Upper lobe of right lung (tissue), 1 donor: ENCODE measurements at regions not wholly inside any gene's neighbourhood (a gene's known extent, or its start where the extent isn't known, plus 50 kb on each side); places are given as distances from the start of the nearest gene placed in this dataset.

Experiments
- ATAC-seq: fragments of 200-7000 bp; cut with Tn5 transposase; one replicate; pipeline ENCODE4 v1.9.1; 2020; ENCODE audit warnings: mild to moderate bottlenecking, moderate library complexity
- DNase-seq: peaks from one replicate; pipeline ENCODE4 v3.0.0-alpha.2; 2020
- H3K27ac ChIP-seq: fragments of 200-600 bp; one replicate; pipeline ENCODE4 v1.8.0; 2022
- H3K27me3 ChIP-seq: fragments of 200-600 bp; one replicate; pipeline ENCODE4 v1.8.0; 2022; ENCODE audit warnings: mild to moderate bottlenecking
- H3K36me3 ChIP-seq: fragments of 200-600 bp; one replicate; pipeline ENCODE4 v1.8.0; 2022
- H3K4me1 ChIP-seq: fragments of 200-600 bp; one replicate; pipeline ENCODE4 v1.8.0; 2022
- H3K4me3 ChIP-seq: fragments of 200-600 bp; one replicate; pipeline ENCODE4 v1.8.0; 2022; ENCODE audit warnings: mild to moderate bottlenecking
- H3K9me3 ChIP-seq: fragments of 200-600 bp; one replicate; pipeline ENCODE4 v1.8.0; 2022
- intact Hi-C: fragments of 100-400 bp; cut with DNase I; formaldehyde crosslinking; loops from one replicate; pipeline ENCODE4 v1.11.0; 2022
- TF ChIP-seq, protein P1 (sequence below): fragments of 200-600 bp; IDR thresholded peaks from one replicate; pipeline ENCODE4 v1.8.0; 2022; ENCODE audit warnings: antibody characterized with exemption
- donor health status: DM: no; HTN: yes; CAD: no; lungs with severe emphysema.

DNA sequence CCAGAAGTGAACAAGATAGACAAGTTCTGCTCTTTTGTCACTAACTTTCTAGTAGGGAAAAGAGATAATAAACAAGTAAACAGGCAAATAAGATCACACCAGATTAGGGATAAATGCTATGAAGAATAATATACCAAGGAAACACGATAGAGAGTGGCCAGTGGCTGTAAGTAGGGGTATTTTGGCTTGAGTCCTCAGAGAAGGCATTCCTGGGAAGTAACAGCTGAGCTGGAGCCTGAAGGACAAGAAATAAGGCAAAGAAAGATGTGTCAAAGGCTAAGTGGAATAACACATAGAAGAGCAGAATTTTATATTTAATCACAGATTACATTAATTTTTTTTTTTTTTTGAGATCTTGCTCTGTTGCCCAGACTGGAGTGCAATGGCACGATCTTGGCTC lies 366.2 kb downstream of the ZIC1 start:
- no peak for ATAC-seq
- Histone ChIP-seq H3K9me3 (no peaks in the 10 kb centered on the region), H3K4me3 (no peak overlapping the region), H3K27me3 (no peaks in the 10 kb centered on the region), H3K27ac (no peak overlapping the region), H3K36me3 (no peaks in the 10 kb centered on the region), H3K4me1 (no peaks in the 10 kb centered on the region)
- no peak for DNase-seq
- intact Hi-C loops, result no loop called here
- TF ChIP-seq, protein P1, sequence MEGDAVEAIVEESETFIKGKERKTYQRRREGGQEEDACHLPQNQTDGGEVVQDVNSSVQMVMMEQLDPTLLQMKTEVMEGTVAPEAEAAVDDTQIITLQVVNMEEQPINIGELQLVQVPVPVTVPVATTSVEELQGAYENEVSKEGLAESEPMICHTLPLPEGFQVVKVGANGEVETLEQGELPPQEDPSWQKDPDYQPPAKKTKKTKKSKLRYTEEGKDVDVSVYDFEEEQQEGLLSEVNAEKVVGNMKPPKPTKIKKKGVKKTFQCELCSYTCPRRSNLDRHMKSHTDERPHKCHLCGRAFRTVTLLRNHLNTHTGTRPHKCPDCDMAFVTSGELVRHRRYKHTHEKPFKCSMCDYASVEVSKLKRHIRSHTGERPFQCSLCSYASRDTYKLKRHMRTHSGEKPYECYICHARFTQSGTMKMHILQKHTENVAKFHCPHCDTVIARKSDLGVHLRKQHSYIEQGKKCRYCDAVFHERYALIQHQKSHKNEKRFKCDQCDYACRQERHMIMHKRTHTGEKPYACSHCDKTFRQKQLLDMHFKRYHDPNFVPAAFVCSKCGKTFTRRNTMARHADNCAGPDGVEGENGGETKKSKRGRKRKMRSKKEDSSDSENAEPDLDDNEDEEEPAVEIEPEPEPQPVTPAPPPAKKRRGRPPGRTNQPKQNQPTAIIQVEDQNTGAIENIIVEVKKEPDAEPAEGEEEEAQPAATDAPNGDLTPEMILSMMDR, result no peak

DNA sequence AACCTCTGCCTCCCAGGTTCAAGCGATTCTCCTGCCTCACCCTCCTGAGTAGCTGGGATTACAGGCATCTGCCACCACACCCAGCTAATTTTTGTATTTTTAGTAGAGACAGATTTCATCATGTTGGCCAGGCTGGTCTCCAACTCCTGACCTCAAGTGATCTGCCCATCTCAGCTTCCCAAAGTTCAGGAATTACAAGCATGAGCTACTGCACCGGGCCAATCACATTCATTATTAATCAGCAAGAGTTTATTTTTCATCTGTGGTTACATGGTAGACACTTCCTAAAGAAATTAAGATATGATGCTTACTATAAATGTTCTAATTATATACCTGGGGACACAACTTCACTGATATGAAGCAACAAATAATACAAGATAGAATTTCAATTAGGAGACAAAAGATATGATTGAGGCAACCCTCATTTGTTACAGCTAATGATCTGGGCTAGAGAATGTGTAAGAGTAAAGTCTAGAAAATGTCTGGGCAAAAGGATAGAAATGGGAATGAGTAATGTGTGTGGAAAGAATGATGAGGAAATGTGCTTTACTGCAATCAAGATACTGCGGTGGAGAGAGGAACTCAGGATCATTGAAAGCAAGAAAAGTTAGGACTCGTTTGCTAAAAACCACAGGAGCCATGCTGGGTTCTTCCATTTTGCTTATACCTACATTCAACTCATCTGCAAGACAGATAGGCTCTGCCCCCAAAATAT lies 366.8 kb downstream of the ZIC1 start:
- H3K27me3 ChIP-seq, result no peaks in the 10 kb centered on the region
- no peak overlapping the region for H3K27ac ChIP-seq
- DNase-seq, result no peak
- H3K36me3 ChIP-seq, result no peaks in the 10 kb centered on the region
- TF ChIP-seq, protein P1, result no peak
- intact Hi-C loops, result no loop called here
- no peak for ATAC-seq
- no peak overlapping the region for H3K4me3 ChIP-seq
- no peaks in the 10 kb centered on the region for H3K4me1 ChIP-seq
- H3K9me3 ChIP-seq, result no peaks in the 10 kb centered on the region

DNA sequence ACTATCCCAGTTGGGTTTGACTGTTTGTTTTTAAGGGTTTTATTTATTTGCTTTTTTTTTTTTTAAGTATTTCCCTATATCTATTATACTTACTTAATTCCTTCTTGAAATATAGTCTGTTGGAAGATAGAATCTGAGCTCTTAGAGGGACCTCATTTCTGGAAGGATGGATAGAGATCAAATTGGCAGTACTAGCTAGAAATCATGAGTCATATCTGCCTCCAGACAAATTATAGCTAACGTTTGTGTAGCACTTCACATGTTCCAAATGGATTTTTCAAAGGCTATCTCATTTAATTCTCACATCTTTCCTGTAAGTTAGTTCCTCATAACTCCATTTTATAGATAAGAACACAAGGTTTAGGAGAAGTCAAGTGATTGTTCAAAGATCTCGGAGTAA lies 384.7 kb downstream of the ZIC1 start:
- no peaks in the 10 kb centered on the region for H3K9me3 ChIP-seq
- TF ChIP-seq, protein P1, result no peak
- intact Hi-C loops, result no loop called here
- H3K4me1 ChIP-seq, result no peaks in the 10 kb centered on the region
- H3K27ac ChIP-seq, result no peak overlapping the region
- no peaks in the 10 kb centered on the region for H3K27me3 ChIP-seq
- no peak for ATAC-seq
- no peak overlapping the region for H3K4me3 ChIP-seq
- no peak for DNase-seq
- H3K36me3 ChIP-seq, result no peaks in the 10 kb centered on the region

DNA sequence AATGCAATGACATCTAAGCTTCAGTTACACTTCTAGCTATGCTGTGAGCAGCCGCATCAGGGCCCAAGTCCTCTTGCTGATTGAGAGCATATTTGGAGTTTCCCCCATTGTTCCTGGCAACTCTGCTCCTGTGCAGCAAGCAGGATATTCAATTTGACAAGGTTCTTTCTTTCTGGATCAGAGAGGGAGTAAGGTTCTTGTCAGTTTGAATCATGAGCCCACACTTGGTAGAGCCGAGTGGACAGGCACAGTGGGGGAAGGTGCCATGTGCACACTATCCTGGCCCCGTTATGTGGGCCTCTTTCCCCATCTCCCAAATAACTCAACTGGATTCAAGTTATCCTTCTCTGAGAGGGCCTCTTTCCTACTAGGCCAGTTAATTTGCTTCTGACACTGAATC lies 385.4 kb downstream of the ZIC1 start:
- no peaks in the 10 kb centered on the region for H3K4me1 ChIP-seq
- H3K36me3 ChIP-seq, result no peaks in the 10 kb centered on the region
- H3K27ac ChIP-seq, result no peak overlapping the region
- H3K9me3 ChIP-seq, result no peaks in the 10 kb centered on the region
- H3K27me3 ChIP-seq, result no peaks in the 10 kb centered on the region
- DNase-seq (no peak), ATAC-seq (no peak)
- intact Hi-C loops, result no loop called here
- TF ChIP-seq, protein P1, result no peak
- H3K4me3 ChIP-seq, result no peak overlapping the region

DNA sequence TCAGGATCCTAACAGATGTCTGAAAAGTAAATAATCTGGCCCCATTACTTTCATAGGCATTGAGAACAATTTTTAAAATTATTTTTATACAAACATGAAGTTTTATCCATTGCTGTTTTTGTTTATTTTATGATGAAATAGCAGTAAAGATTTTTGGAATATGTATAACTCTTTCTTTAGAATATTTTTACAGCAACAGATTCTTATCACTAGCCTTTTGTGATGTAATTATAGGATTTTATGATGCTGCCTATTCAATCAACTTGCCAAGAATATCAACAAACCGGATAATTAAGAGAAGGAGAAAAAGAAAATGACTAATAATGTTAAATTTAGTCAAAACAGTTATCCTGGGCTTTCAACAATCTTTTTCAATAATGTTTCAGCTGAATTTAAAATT lies 386.3 kb downstream of the ZIC1 start:
- TF ChIP-seq, protein P1, result no peak
- no peaks in the 10 kb centered on the region for H3K4me1 ChIP-seq
- intact Hi-C loops, result no loop called here
- no peaks in the 10 kb centered on the region for H3K27me3 ChIP-seq
- H3K4me3 ChIP-seq, result no peak overlapping the region
- H3K36me3 ChIP-seq, result no peaks in the 10 kb centered on the region
- no peak for DNase-seq
- H3K9me3 ChIP-seq, result no peaks in the 10 kb centered on the region
- no peak overlapping the region for H3K27ac ChIP-seq
- ATAC-seq, result no peak

DNA sequence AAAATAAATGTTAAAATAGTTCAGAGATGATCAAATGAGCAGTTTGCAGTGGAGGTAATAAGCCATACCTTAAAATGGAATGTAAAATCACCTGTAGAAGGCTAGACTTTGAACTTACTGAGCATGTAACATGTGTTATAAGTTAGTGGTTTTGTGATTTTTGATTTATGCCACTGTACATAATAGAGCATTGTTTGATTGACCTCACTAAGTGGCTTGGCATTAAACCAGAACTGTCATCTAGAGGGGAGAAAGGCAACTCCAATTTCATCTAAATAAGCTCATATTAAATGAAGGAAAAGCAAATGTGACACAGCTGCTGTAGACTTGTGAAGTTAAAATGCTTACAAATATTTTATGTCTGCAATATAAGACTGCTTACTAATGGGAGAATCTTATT lies 387.9 kb downstream of the ZIC1 start:
- Histone ChIP-seq H3K9me3 (no peaks in the 10 kb centered on the region), H3K27me3 (no peaks in the 10 kb centered on the region), H3K4me1 (no peaks in the 10 kb centered on the region), H3K36me3 (no peaks in the 10 kb centered on the region), H3K27ac (no peak overlapping the region), H3K4me3 (no peak overlapping the region)
- TF ChIP-seq, protein P1, result no peak
- ATAC-seq, result no peak
- no peak for DNase-seq
- intact Hi-C loops, result no loop called here
